SKM-1 (cell line): ENCODE measurements at regions not wholly inside any gene's neighbourhood (a gene's known extent, or its start where the extent isn't known, plus 50 kb on each side); places are given as distances from the start of the nearest gene placed in this dataset.
A peak's percentile ranks its signal among the peaks of the same experiment; 100 is the strongest.

Experiments used
- DNase-seq: peaks from one replicate; lab custom pipeline; 2025; ENCODE audit not compliant: unreplicated experiment; lab: John Stamatoyannopoulos, UW

DNA sequence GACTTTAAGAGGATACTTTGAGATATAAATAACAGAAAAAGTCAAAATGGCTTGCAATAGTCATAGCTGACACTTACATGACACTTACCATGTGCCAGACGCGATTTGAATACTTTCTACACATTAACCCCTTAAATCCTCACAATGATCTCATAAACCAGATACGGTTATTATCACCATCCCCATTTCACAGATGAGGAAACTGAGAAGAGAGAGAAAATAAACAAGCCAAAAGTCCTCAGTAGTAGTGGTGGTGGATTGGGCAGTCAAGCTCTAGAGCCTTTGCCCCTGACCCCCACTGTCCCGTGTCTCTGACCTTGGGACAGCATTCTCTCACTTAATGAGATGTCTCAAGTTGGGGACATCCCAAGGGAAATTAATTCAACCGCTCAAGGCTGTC lies 105.2 kb upstream of the TAF1B start:
- no peak for DNase-seq

GRCh38 chr2:9738535-9739496 lies 104.5 kb upstream of the TAF1B start:
- DNase-seq = no peak

DNA sequence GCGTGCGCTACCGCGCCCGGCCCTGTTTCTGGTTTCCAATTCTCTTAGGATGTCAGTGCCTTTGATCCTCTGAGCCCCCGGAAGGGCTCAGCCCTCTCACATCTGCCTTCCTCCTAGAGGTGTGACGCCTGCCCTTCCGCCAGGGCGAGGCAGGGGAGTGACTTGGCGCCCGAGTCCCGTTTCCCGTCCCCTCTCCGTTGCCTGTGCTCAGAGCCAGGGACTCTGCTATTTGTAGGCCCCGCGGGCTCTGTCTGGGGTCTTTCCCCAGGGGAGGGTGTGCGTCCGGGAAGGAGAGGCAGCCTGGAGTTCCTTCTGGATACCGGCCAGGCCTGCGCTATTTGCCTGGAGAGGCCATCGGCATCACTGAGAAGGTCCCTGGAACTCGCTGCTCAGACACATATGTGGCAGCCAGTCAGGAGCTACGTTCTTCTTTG lies 103.7 kb upstream of the TAF1B start:
- DNase-seq = no peak

- DNase-seq = no peak
Measured at GRCh38 chr2:9740382-9741073, 102.7 kb upstream of the TAF1B start.

- no peak for DNase-seq
Measured at GRCh38 chr2:9741110-9741509, 102.2 kb upstream of the TAF1B start.

GRCh38 chr2:9742601-9743000 lies 100.7 kb upstream of the TAF1B start:
- DNase-seq = no peak

- no peak for DNase-seq
Measured at GRCh38 chr2:9744256-9745004, 98.8 kb upstream of the TAF1B start.

- DNase-seq = no peak
Measured at GRCh38 chr2:9745153-9745899, 97.9 kb upstream of the TAF1B start.

DNA sequence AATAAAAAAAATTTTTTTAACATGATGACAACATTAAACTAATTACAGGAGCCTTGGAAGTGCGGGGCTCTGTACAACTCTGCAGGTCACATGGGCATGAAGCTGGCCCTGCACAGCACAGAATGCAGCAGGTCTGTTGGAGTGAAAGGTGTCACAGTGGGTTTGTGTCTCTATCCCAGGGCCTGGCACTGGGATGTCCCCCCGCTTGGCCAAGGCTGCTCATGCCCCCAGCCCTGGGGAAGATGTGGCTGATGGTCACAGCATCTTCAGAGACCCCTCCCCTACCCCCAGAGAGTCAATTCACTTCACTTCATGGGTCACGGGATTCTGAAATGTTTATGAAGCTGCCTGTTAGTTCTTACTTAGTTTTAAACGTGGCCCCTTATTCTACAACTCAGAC lies 95.9 kb upstream of the TAF1B start:
- no peak for DNase-seq

GRCh38 chr2:9748577-9748976 lies 94.7 kb upstream of the TAF1B start:
- no peak for DNase-seq

DNA sequence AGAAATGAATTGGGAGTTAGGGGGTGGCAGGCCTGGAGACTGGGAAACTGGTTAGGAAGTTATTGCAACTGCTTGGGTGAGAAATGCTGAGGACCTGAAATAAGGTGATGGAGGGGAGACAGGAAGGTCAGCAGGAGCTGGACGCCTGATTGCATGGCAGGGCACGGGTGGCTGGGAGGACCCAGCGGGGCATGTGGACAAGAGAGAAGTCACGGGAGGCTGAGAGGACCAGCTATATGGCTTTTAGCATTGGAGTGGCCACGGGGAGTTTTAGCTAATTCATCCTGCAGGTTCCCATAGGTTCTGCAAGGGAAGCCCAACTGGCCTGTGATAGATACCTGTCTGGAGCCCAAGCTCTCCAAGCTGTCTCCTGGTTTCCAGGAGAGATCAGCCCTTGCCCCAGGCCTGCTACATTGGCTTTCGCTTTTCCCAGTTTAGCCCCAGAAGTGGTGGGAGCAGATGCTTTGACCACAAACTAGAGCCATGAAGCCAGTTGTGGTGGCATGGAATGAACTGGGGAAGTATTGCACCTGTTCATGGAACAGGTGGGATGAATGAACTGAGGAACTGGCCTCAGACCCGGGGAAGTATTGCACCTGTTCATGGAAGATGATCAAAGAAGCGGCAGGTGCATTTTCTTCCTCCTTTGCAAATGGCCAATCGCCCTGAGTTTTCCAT lies 93.6 kb upstream of the TAF1B start:
- no peak for DNase-seq

GRCh38 chr2:9750224-9751215 lies 92.8 kb upstream of the TAF1B start:
- DNase-seq = no peak

DNA sequence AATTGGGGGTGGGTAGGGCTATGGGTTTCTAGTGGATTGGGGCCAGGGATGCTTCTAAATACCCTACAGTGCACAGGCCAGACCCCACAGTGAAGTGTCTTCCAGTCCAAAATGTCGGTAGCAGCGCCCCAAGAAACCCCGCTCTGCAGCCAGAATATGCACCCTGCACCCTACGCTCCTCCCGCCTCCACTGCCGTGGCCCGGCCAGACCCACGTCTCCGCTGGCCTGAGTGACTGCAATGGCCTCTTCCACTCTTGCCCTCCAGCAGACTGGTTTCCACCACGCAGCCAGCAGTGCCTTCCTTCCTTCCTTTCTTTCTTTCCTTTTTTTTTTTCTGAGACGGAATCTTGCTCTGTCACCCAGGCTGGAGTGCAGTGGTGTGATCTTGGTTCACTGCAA lies 91.4 kb upstream of the TAF1B start:
- DNase-seq = no peak

DNA sequence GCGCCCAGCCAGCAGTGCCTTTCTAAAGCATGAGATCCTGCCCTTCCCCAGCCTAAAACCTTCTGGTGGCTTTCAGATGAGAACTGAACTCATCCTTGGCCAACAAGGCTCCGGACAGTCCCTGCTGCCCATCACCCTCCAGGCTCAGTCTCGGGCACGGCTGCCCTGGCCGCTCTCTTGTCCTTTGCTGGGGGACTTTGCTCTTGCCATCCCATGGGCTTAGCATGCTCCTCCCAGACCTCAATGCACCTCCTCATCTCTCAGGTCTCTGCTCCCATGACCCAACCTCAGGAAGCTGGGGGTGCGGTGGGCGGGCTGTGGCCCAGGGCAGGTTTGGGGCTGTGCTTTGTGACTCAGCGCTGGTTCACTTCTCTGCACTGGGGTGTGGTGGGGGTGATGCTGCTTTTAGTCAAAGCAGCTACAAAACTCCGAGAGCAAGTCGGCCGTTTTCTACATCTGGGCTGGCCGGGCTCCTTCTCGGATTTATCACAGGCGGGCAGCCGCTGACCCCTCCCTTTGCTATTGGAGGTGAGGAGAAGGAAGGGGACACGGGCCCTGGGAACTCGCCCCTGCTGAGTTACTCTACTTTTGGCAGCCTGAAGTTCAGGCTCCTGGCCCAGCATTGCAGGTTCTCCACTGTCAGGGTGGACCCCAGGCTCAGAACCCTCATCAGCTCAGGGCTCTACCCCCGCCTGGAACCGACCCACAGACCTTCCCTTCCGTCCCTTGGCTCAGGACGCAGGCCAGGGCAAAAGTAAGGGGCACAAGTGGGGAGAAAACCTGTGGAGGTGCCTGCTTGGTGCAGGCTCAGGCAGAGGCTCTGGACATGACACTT lies 90.6 kb upstream of the TAF1B start:
- DNase-seq = no peak

DNA sequence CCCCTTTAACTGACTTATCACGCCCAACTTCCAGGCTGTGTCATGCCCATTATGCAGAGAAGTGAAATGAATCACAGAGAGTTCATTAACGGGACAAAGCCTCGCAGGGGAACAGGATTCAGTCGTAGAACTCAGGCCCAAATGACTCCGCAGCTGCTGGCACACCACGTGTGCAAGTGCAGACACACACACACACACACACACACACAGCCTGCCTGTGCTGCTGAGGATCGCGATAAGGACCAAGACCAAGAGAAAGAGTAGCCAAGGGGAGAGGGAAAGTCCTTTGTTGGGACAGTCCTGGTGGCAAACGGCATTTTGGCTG lies 90.0 kb upstream of the TAF1B start:
- DNase-seq = peak; percentile 35

DNA sequence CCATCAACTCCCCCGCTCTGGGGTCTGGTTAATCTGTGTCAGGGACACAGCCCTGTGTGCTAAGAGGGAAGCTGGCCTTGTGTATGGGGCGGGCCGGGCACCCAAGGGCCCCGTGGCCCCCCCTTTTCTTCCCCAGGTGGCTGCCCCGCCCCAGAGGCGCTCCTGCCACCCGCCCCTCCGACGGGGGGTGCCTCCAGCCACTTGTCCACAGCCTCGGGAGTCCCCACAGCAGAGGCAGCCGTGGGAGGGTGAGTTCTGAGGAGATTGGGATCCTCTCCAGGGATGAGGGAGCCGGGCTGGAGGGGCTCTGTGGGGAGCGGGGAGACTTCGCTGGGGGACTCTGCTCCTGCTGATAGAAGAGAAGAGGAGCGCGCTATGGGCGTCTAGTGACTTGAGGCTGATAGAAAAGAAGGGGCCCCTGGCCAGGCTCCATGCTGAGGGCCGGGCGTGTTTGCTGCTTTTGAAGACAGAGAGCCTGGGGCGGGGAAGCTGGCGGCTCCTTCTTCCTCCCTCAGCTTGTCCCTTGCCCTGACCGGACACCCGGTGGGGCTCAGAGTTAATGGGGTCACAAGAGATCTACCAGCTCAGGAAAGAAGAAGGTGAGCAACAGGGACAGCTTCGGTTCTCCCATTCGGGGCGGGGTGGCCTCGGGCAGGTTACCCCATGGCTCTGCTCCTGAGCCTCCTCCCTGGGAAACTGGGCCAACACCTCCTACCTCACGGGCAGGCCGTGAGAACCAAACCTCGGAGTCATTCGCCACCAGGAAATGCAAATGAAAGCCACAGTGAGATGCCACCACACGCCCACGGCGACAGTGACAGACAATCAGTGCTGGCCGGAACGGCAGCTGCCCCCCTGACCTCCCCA lies 89.4 kb upstream of the TAF1B start:
- DNase-seq = no peak

DNA sequence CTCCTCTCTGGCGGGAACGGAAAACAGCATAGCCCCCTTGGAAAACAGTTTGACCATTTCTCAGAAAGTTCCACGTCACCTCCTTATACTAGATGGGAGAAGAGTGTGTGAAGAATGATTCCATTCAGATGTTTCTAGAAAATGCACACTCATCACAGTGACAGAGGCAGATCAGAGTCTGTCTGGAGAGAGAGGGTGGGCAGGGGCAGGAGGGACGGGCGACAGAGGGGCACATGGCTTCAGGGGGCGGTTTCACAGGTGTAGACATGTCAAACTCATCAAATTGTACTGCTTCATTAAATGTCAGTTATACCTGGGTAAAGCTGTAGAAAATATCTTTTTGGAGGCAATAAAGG lies 88.8 kb upstream of the TAF1B start:
- DNase-seq = no peak

DNA sequence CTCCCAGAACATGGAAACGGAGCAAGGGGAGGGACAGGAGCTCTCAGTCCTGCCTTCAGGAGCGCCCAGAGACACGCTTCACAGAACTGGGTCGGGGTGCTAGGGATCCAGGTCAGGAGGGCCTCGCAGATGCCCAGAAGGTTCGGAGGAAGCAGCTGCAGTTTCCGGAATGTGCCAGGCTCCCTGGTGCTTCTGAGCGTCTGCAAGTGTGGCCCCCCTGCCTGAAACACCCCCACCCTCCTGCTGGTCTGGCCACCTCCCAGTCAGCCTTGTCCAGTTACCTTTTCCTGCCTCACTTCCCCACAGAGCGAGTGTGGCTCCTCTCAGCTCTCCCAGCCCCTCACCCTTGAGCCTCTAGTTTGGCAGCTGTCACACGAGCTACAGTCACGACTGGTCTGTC lies 88.3 kb upstream of the TAF1B start:
- DNase-seq = no peak
